ENCODE measurements at regions not wholly inside any gene's neighbourhood (a gene's known extent, or its start where the extent isn't known, plus 50 kb on each side); places are given as distances from the start of the nearest gene placed in this dataset.

DNA sequence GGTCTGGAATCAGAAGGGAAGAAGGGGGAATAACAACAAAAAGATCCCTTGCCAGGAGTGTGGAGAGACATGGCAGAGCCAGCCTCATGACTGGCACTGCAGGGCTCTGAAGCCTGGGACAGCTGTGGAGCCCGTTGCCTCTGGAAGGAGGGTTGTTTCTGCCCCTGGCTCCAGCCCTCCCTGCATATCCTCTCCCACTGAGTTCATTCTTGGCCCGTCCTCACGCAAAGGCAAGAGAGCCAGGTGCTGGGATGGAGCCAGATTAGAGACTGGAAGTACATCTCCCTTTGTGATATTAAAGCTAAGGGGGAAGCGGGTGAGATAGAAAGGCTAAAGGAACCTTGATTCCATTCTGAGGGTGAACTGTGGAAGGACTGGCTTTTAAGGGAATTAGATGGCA, 141.5 kb upstream of the NPVF start:
- Histone ChIP-seq H4K20me1 (ENCODE audit: insufficient read depth) (no peaks in the 10 kb centered on the region), H3K9me2 (ENCODE audit: insufficient read depth) (no peaks in the 10 kb centered on the region), H2AFZ (ENCODE audit: low read depth, low read length, poor library complexity, severe bottlenecking) (no peak overlapping the region), H3K79me2 (ENCODE audit: insufficient read depth, low read length) (no peaks in the 10 kb centered on the region), H3K9ac (ENCODE audit: low read length) (no peak overlapping the region), H3K4me3 (replicated peaks in 1 of 2; ENCODE audit: low read depth in 1 of 2, low read length in 2 of 2) (no peak overlapping the region), H3K27ac (ENCODE audit: low read depth, low read length) (no peak overlapping the region), H3K36me3 (ENCODE audit: control insufficient read depth in 1 of 2, insufficient read depth in 2 of 2, low read length in 2 of 2) (no peaks in the 10 kb centered on the region), H3K27me3 (ENCODE audit: insufficient read depth, low read length) (peaks cover 18% of the 10 kb centered on the region; the same call in 1 of the 2 replicates), H3K4me2 (ENCODE audit: low read length) (no peak overlapping the region), H3K4me1 (ENCODE audit: control insufficient read depth in 1 of 2, insufficient read depth in 2 of 2, low read length in 2 of 2) (no peaks in the 10 kb centered on the region), H3K9me3 (ENCODE audit: control insufficient read depth in 1 of 2, insufficient read depth in 1 of 2, low read depth in 1 of 2, low read length in 2 of 2) (peaks cover 0 to 5% of the 10 kb centered on the region in 2 experiments; a peak in 1 of 4 replicates)
- intact Hi-C loops (cut with micrococcal nuclease) = no loop called here
- ATAC-seq = no peak
- BruUV-seq (replicated peaks) = no TSS peak
- CTCF ChIA-PET = no interaction called here
- no peak for DNase-seq (ENCODE audit: low read depth, low spot score)
- RAD21 ChIA-PET (ENCODE audit: low non-redundant PET in 1 of 2, low total read pairs in 2 of 2, uncharacterized antibody in 2 of 2, unreplicated experiment in 2 of 2) = no interaction called here
- TF ChIP-seq, protein P1, sequence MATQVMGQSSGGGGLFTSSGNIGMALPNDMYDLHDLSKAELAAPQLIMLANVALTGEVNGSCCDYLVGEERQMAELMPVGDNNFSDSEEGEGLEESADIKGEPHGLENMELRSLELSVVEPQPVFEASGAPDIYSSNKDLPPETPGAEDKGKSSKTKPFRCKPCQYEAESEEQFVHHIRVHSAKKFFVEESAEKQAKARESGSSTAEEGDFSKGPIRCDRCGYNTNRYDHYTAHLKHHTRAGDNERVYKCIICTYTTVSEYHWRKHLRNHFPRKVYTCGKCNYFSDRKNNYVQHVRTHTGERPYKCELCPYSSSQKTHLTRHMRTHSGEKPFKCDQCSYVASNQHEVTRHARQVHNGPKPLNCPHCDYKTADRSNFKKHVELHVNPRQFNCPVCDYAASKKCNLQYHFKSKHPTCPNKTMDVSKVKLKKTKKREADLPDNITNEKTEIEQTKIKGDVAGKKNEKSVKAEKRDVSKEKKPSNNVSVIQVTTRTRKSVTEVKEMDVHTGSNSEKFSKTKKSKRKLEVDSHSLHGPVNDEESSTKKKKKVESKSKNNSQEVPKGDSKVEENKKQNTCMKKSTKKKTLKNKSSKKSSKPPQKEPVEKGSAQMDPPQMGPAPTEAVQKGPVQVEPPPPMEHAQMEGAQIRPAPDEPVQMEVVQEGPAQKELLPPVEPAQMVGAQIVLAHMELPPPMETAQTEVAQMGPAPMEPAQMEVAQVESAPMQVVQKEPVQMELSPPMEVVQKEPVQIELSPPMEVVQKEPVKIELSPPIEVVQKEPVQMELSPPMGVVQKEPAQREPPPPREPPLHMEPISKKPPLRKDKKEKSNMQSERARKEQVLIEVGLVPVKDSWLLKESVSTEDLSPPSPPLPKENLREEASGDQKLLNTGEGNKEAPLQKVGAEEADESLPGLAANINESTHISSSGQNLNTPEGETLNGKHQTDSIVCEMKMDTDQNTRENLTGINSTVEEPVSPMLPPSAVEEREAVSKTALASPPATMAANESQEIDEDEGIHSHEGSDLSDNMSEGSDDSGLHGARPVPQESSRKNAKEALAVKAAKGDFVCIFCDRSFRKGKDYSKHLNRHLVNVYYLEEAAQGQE (IDR thresholded peaks at IDR 0.05; ENCODE audit: low read depth) = no peak
- TF ChIP-seq FOSL1 (IDR thresholded peaks at IDR 0.05; ENCODE audit: low read depth) (no peak), SRF (IDR thresholded peaks at IDR 0.05; ENCODE audit: low read depth) (no peak), EZH2 (IDR thresholded peaks at IDR 0.05) (no peak), TCF7L2 (IDR thresholded peaks at IDR 0.05; ENCODE audit: borderline replicate concordance, extremely low read depth, insufficient read depth, insufficient read length) (no peak), ZFX (IDR thresholded peaks at IDR 0.05) (no peak), POLR2A (IDR thresholded peaks at IDR 0.05; ENCODE audit: borderline replicate concordance, extremely low read depth, insufficient read depth, insufficient read length) (no peak), SIN3A (IDR thresholded peaks at IDR 0.05; ENCODE audit: low read depth) (no peak), EZH2phosphoT487 (IDR thresholded peaks at IDR 0.05; ENCODE audit: borderline replicate concordance) (no peak), RAD21 (IDR thresholded peaks at IDR 0.05; ENCODE audit: low read depth) (no peak)
- TF ChIP-seq, protein P2, sequence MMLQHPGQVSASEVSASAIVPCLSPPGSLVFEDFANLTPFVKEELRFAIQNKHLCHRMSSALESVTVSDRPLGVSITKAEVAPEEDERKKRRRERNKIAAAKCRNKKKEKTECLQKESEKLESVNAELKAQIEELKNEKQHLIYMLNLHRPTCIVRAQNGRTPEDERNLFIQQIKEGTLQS (IDR thresholded peaks at IDR 0.05) = no peak
- POLR2A ChIA-PET = no interaction called here

All from HCT116 (cell line).